Vagina (tissue), 2 donors: ENCODE measurements at regions not wholly inside any gene's neighbourhood (a gene's known extent, or its start where the extent isn't known, plus 50 kb on each side); places are given as distances from the start of the nearest gene placed in this dataset.

Experiments used
- POLR2AphosphoS5 ChIP-seq, 2 donors: sonication (generic); formaldehyde crosslinking; IDR thresholded peaks; one replicate each; pipeline ENCODE4 v1.9.0; 2017; ENCODE audit warnings: antibody characterized with exemption in 2 of 2, mild to moderate bottlenecking in 2 of 2, low read depth in 1 of 2; ENCODE audit not compliant: insufficient read depth in 1 of 2
- TF ChIP-seq, protein P1 (sequence below), 3 experiments: fragments of 450-650 bp in 2 of 3; fragments of 200-600 bp in 1 of 3; sonication (generic) in 1 of 3; IDR thresholded peaks; one replicate each; pipeline ENCODE4 v1.5.1; 2017 to 2019; ENCODE audit warnings: antibody characterized with exemption in 3 of 3, mild to moderate bottlenecking in 2 of 3, moderate library complexity in 2 of 3

- no peak for TF ChIP-seq POLR2AphosphoS5 (IDR thresholded peaks at IDR 0.05; ENCODE audit: insufficient read depth in 1 of 2, low read depth in 1 of 2)
- TF ChIP-seq, protein P1, sequence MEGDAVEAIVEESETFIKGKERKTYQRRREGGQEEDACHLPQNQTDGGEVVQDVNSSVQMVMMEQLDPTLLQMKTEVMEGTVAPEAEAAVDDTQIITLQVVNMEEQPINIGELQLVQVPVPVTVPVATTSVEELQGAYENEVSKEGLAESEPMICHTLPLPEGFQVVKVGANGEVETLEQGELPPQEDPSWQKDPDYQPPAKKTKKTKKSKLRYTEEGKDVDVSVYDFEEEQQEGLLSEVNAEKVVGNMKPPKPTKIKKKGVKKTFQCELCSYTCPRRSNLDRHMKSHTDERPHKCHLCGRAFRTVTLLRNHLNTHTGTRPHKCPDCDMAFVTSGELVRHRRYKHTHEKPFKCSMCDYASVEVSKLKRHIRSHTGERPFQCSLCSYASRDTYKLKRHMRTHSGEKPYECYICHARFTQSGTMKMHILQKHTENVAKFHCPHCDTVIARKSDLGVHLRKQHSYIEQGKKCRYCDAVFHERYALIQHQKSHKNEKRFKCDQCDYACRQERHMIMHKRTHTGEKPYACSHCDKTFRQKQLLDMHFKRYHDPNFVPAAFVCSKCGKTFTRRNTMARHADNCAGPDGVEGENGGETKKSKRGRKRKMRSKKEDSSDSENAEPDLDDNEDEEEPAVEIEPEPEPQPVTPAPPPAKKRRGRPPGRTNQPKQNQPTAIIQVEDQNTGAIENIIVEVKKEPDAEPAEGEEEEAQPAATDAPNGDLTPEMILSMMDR (IDR thresholded peaks at IDR 0.05), result no peak
Measured at GRCh38 chr10:31599626-31600504, 280.8 kb downstream of the ZEB1 start.
